H9 (cell line): ENCODE measurements at regions not wholly inside any gene's neighbourhood (a gene's known extent, or its start where the extent isn't known, plus 50 kb on each side); places are given as distances from the start of the nearest gene placed in this dataset.

ENCODE experiments used
- DNase-seq: peaks from one replicate; pipeline ENCODE4 v3.0.0-alpha.2; 2017
- H2AFZ ChIP-seq: one replicate; pipeline ENCODE4 v1.6.1; 2013; ENCODE audit warnings: mild to moderate bottlenecking, low read length, control low read depth, moderate library complexity
- H2AK5ac ChIP-seq: 2 replicates; pipeline ENCODE4 v1.6.1; 2013; ENCODE audit warnings: low read length, control low read depth, mixed read lengths; ENCODE audit not compliant: insufficient read length
- H2BK120ac ChIP-seq: one replicate; pipeline ENCODE4 v1.6.1; 2013; ENCODE audit warnings: low read depth, mild to moderate bottlenecking, low read length, control low read depth, inconsistent platforms; ENCODE audit not compliant: poor library complexity, severe bottlenecking
- H2BK12ac ChIP-seq: 2 replicates; pipeline ENCODE4 v1.6.1; 2013; ENCODE audit warnings: low read length, control low read depth, mixed read lengths, low read depth; ENCODE audit not compliant: insufficient read length
- H2BK15ac ChIP-seq: 2 replicates; pipeline ENCODE4 v1.6.1; 2013; ENCODE audit warnings: low read depth, low read length, control low read depth
- H2BK20ac ChIP-seq: one replicate; pipeline ENCODE4 v1.6.1; 2013; ENCODE audit warnings: low read depth, mild to moderate bottlenecking, low read length, control low read depth, inconsistent platforms; ENCODE audit not compliant: poor library complexity, severe bottlenecking
- H2BK5ac ChIP-seq: 2 replicates; pipeline ENCODE4 v1.6.1; 2013; ENCODE audit warnings: low read length, control low read depth, mixed read lengths; ENCODE audit not compliant: insufficient read length
- H3K14ac ChIP-seq: 2 replicates; pipeline ENCODE4 v1.6.1; 2013; ENCODE audit warnings: low read length, control low read depth; ENCODE audit not compliant: insufficient read depth
- H3K18ac ChIP-seq: 2 replicates; pipeline ENCODE4 v1.6.1; 2013; ENCODE audit warnings: low read depth, mild to moderate bottlenecking, mixed read lengths, low read length, control low read depth; ENCODE audit not compliant: insufficient read length
- H3K23ac ChIP-seq: 2 replicates; pipeline ENCODE4 v1.6.1; 2013; ENCODE audit warnings: low read length, control low read depth, mixed read lengths, low read depth; ENCODE audit not compliant: insufficient read length
- H3K23me2 ChIP-seq: 2 replicates; pipeline ENCODE4 v1.6.1; 2013; ENCODE audit warnings: low read depth, mild to moderate bottlenecking, mixed read lengths, low read length, control low read depth; ENCODE audit not compliant: insufficient read length, poor library complexity, severe bottlenecking
- H3K27ac ChIP-seq: 2 replicates; pipeline ENCODE4 v1.5.1; 2013; ENCODE audit warnings: low read length, control low read depth, mixed read lengths, low read depth; ENCODE audit not compliant: insufficient read length
- H3K27me3 ChIP-seq: 2 replicates; pipeline ENCODE4 v1.6.1; 2013; ENCODE audit warnings: low read length, control low read depth, inconsistent platforms; ENCODE audit not compliant: insufficient read depth
- H3K4ac ChIP-seq: 2 replicates; pipeline ENCODE4 v1.6.1; 2013; ENCODE audit warnings: low read depth, mild to moderate bottlenecking, control low read depth, inconsistent platforms, low read length, moderate library complexity
- H3K4me1 ChIP-seq: 2 replicates; pipeline ENCODE4 v1.6.1; 2013; ENCODE audit warnings: low read length, control low read depth, inconsistent platforms; ENCODE audit not compliant: insufficient read depth
- H3K4me2 ChIP-seq: 2 replicates; pipeline ENCODE4 v1.6.1; 2013; ENCODE audit warnings: low read length, control low read depth, mixed read lengths; ENCODE audit not compliant: insufficient read length, insufficient read depth
- H3K56ac ChIP-seq: 2 replicates; pipeline ENCODE4 v1.6.1; 2013; ENCODE audit warnings: low read depth, mild to moderate bottlenecking, mixed read lengths, low read length, control low read depth; ENCODE audit not compliant: insufficient read length
- H3K79me1 ChIP-seq: 2 replicates; pipeline ENCODE4 v1.6.1; 2013; ENCODE audit warnings: low read depth, mild to moderate bottlenecking, moderate library complexity, low read length, control low read depth, inconsistent platforms; ENCODE audit not compliant: insufficient read depth, poor library complexity, severe bottlenecking
- H3K79me2 ChIP-seq: 2 replicates; pipeline ENCODE4 v1.6.1; 2013; ENCODE audit warnings: low read length, control low read depth, inconsistent platforms; ENCODE audit not compliant: insufficient read depth
- H3K9ac ChIP-seq: 2 replicates; pipeline ENCODE4 v1.6.1; 2013; ENCODE audit warnings: low read length, control low read depth, mixed read lengths; ENCODE audit not compliant: insufficient read length; ENCODE audit errors: extremely low read depth
- H3K9me3 ChIP-seq: one replicate; pipeline ENCODE4 v1.6.1; 2013; ENCODE audit warnings: low read depth, low read length, inconsistent platforms; ENCODE audit not compliant: control insufficient read depth
- H3T11ph ChIP-seq: one replicate; pipeline ENCODE4 v1.6.1; 2013; ENCODE audit warnings: mild to moderate bottlenecking, low read length, control low read depth, inconsistent platforms
- H4K20me1 ChIP-seq: one replicate; pipeline ENCODE4 v1.6.1; 2013; ENCODE audit not compliant: control insufficient read depth, insufficient read length, insufficient read depth
- H4K5ac ChIP-seq: 2 replicates; pipeline ENCODE4 v1.6.1; 2013; ENCODE audit warnings: low read depth, mild to moderate bottlenecking, mixed read lengths, low read length, control low read depth; ENCODE audit not compliant: insufficient read length
- H4K8ac ChIP-seq: replicated peaks from 2 replicates; pipeline ENCODE4 v1.6.1; 2013; ENCODE audit warnings: low read length, control low read depth, mixed read lengths, low read depth; ENCODE audit not compliant: insufficient read length
- H4K91ac ChIP-seq: 2 replicates; pipeline ENCODE4 v1.6.1; 2013; ENCODE audit warnings: low read depth, mild to moderate bottlenecking, moderate library complexity, mixed read lengths, low read length, control low read depth; ENCODE audit not compliant: insufficient read length
- H3K27ac Mint-ChIP-seq, 3 experiments: 2 replicates in 2 of 3; 3 replicates in 1 of 3; pipeline ENCODE4 v1.8.0; 2020 to 2021; ENCODE audit warnings: mixed read lengths in 3 of 3, mild to moderate bottlenecking in 1 of 3, moderate library complexity in 1 of 3
- H3K27me3 Mint-ChIP-seq: 2 replicates; pipeline ENCODE4 v1.8.0; 2021; ENCODE audit warnings: low read depth, mild to moderate bottlenecking, moderate library complexity, mixed read lengths
- H3K36me3 Mint-ChIP-seq, 3 experiments: 2 replicates in 2 of 3; 3 replicates in 1 of 3; pipeline ENCODE4 v1.8.0; 2020 to 2021; ENCODE audit warnings: low read depth in 3 of 3, mixed read lengths in 3 of 3; ENCODE audit not compliant: insufficient read depth in 1 of 3
- H3K4me1 Mint-ChIP-seq, 2 experiments: 2 replicates each; pipeline ENCODE4 v1.8.0; 2020; ENCODE audit warnings: mixed read lengths in 2 of 2
- H3K4me3 Mint-ChIP-seq, 2 experiments: 2 replicates in 1 of 2; 3 replicates in 1 of 2; pipeline ENCODE4 v1.8.0; 2020 to 2021; ENCODE audit warnings: mild to moderate bottlenecking in 2 of 2, mixed read lengths in 2 of 2, moderate library complexity in 1 of 2
- H3K9me3 Mint-ChIP-seq, 2 experiments: 2 replicates in 1 of 2; 3 replicates in 1 of 2; pipeline ENCODE4 v1.8.0; 2020; ENCODE audit warnings: mild to moderate bottlenecking in 2 of 2, mixed read lengths in 2 of 2, moderate library complexity in 1 of 2
- CTCF ChIP-seq: fragments of 200-600 bp; sonication (generic); conservative IDR thresholded peaks from 3 replicates; pipeline ENCODE4 v1.8.0; 2021; ENCODE audit warnings: antibody characterized with exemption, mild to moderate bottlenecking
- WGBS: extraction: QIAGEN DNeasy Blood & Tissue Kit; methylation state at CpG from one replicate; pipeline ENCODE4 v1.1.7; 2013; ENCODE audit warnings: missing lambda C conversion rate, low lambda C conversion rate, mixed read lengths; ENCODE audit not compliant: insufficient read length; ENCODE audit errors: extremely low coverage; 5-methylcytosine and 5-hydroxymethylcytosine counted together

DNA sequence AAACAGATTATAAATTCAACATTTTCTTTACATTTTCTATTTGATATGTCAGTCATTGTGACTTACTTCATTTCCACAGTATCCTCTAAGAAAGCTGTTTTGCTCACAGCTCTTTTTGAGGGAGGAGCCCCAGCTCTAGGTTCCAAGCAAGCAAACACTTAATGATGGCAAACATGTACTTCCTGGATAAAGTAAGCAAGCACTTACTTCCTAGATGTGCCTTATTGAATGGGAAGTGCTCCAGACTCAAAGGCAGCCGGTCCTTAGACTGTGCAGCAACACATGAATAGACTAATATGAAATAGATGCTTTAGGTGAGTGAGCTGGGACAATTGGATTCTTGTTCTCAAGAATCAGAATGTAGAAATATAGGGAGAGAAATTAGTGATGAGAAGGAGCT, 2149.8 kb upstream of the PIK3C3 start:
- H2BK120ac ChIP-seq = no peak overlapping the region
- no peak overlapping the region for H4K5ac ChIP-seq
- H3K4me3 Mint-ChIP-seq = no peak overlapping the region
- H3K23me2 ChIP-seq = no peaks in the 10 kb centered on the region
- no peak overlapping the region for H2BK15ac ChIP-seq
- H3K18ac ChIP-seq = no peak overlapping the region
- no peak overlapping the region for H3K27ac Mint-ChIP-seq
- H3K27me3 ChIP-seq = no peaks in the 10 kb centered on the region
- H3K14ac ChIP-seq = no peak overlapping the region
- H3K27me3 Mint-ChIP-seq = no peaks in the 10 kb centered on the region
- WGBS = no CpG with 5 or more reads among the region's 1 CpG
- H3T11ph ChIP-seq = no peak overlapping the region
- H3K36me3 Mint-ChIP-seq = peaks cover 2 to 13% (median 6%) of the 10 kb centered on the region in 3 experiments; a peak in 6 of 7 replicates
- no peak overlapping the region for H3K4me2 ChIP-seq
- no peak overlapping the region for H3K56ac ChIP-seq
- H4K20me1 ChIP-seq = no peaks in the 10 kb centered on the region
- no peaks in the 10 kb centered on the region for H3K79me2 ChIP-seq
- no peak overlapping the region for H2BK20ac ChIP-seq
- peaks cover 11% of the 10 kb centered on the region for H3K9me3 ChIP-seq
- H2AFZ ChIP-seq = no peak overlapping the region
- no peak overlapping the region for H3K9ac ChIP-seq
- no peaks in the 10 kb centered on the region for H3K79me1 ChIP-seq
- H3K4me1 Mint-ChIP-seq = 0 out of 4 replicates have a peak, but pooled peaks cover 0 to under 1% of the 10 kb centered on the region in 2 experiments
- no peak overlapping the region for H4K8ac ChIP-seq
- no peak overlapping the region for H3K4ac ChIP-seq
- no peak overlapping the region for H3K27ac ChIP-seq
- H2BK12ac ChIP-seq = no peak overlapping the region
- no peak for DNase-seq
- no peak overlapping the region for H2AK5ac ChIP-seq
- no peak overlapping the region for H2BK5ac ChIP-seq
- no peak overlapping the region for H4K91ac ChIP-seq
- no peak overlapping the region for H3K23ac ChIP-seq
- peaks cover 14 to 20% of the 10 kb centered on the region in 2 experiments for H3K9me3 Mint-ChIP-seq
- TF ChIP-seq CTCF = no peak
- no peaks in the 10 kb centered on the region for H3K4me1 ChIP-seq
